ENCODE measurements at regions not wholly inside any gene's neighbourhood (a gene's known extent, or its start where the extent isn't known, plus 50 kb on each side); places are given as distances from the start of the nearest gene placed in this dataset.
"Not testable (repeated sequence)": the region's sequence is repeated elsewhere in the genome, so short reads cannot be mapped to it uniquely, and the experiment has no call there.

DNA sequence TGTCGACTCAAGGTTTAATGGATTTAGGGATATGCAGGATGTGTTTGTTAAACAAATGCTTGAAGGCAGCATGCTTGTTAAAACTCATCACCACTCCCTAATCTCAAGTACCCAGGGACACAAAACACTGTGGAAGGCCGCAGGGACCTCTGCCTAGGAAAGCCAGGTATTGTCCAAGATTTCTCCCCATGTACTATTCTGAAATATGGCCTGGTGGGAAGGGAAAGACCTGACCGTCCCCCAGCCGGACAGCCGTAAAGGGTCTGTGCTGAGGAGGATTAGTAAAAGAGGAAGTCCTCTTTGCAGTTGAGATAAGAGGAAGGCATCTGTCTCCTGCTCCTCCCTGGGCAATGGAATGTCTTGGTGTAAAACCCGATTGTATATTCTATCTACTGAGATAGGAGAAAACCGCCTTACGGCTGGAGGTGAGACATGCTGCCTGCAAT is 85.3 kb upstream of the ZNF322 start:
- TF ChIP-seq, protein P1, sequence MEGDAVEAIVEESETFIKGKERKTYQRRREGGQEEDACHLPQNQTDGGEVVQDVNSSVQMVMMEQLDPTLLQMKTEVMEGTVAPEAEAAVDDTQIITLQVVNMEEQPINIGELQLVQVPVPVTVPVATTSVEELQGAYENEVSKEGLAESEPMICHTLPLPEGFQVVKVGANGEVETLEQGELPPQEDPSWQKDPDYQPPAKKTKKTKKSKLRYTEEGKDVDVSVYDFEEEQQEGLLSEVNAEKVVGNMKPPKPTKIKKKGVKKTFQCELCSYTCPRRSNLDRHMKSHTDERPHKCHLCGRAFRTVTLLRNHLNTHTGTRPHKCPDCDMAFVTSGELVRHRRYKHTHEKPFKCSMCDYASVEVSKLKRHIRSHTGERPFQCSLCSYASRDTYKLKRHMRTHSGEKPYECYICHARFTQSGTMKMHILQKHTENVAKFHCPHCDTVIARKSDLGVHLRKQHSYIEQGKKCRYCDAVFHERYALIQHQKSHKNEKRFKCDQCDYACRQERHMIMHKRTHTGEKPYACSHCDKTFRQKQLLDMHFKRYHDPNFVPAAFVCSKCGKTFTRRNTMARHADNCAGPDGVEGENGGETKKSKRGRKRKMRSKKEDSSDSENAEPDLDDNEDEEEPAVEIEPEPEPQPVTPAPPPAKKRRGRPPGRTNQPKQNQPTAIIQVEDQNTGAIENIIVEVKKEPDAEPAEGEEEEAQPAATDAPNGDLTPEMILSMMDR (IDR thresholded peaks at IDR 0.05) = not testable (repeated sequence)
- not testable (repeated sequence) for TF ChIP-seq POLR2A (IDR thresholded peaks at IDR 0.05)
